SU-DHL-6 (cell line): ENCODE measurements at regions not wholly inside any gene's neighbourhood (a gene's known extent, or its start where the extent isn't known, plus 50 kb on each side); places are given as distances from the start of the nearest gene placed in this dataset.

Experiments used
- EZH2phosphoT487 ChIP-seq: fragments of 200-600 bp; sonication (generic), shearing (Covaris generic); conservative IDR thresholded peaks from 2 replicates; pipeline ENCODE4 v1.6.1; 2018; ENCODE audit warnings: mild to moderate bottlenecking, antibody characterized with exemption, low read length, moderate library complexity, mixed read lengths
- TF ChIP-seq, protein P1 (sequence below): fragments of 200-600 bp; sonication (generic); IDR thresholded peaks from one replicate; pipeline ENCODE4 v1.5.1; 2017; ENCODE audit warnings: antibody characterized with exemption, mild to moderate bottlenecking, low read length, moderate library complexity; ENCODE audit not compliant: insufficient read depth, poor library complexity, severe bottlenecking

DNA sequence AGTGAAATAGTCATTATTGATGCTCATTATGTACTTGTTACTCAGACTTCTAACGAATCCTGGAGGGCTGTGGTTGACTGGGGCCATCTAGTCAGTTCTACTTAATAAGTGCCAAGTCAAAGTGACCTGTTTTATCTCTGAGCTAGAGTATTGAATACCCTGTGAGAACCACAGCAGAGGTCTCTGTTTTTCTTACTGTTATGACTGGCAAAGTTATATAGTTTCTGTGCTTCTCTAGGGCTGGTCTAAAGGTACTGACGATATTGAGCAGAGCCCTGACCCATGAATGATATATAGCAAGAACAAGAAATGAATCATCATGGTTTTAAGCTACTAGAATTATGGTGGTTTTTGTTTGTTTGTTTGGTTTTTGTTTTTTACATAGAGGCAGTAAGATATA, 555.8 kb downstream of the PLA2G4A start:
- TF ChIP-seq, protein P1, sequence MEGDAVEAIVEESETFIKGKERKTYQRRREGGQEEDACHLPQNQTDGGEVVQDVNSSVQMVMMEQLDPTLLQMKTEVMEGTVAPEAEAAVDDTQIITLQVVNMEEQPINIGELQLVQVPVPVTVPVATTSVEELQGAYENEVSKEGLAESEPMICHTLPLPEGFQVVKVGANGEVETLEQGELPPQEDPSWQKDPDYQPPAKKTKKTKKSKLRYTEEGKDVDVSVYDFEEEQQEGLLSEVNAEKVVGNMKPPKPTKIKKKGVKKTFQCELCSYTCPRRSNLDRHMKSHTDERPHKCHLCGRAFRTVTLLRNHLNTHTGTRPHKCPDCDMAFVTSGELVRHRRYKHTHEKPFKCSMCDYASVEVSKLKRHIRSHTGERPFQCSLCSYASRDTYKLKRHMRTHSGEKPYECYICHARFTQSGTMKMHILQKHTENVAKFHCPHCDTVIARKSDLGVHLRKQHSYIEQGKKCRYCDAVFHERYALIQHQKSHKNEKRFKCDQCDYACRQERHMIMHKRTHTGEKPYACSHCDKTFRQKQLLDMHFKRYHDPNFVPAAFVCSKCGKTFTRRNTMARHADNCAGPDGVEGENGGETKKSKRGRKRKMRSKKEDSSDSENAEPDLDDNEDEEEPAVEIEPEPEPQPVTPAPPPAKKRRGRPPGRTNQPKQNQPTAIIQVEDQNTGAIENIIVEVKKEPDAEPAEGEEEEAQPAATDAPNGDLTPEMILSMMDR, result no peak
- TF ChIP-seq EZH2phosphoT487, result no peak
